SK-N-SH (cell line): ENCODE measurements at regions not wholly inside any gene's neighbourhood (a gene's known extent, or its start where the extent isn't known, plus 50 kb on each side); places are given as distances from the start of the nearest gene placed in this dataset.

Experiments
- CTCF ChIA-PET: fragments of 300-600, 350-600 bp; formaldehyde crosslinking; extraction: SDS; loops from one replicate; lab custom pipeline; 2021; lab: Yijun Ruan, JAX
- POLR2A ChIA-PET: fragments of 350-600 bp; sonication (Branson Sonifier 250); formaldehyde crosslinking; extraction: SDS; loops from one replicate; lab custom pipeline; 2020; ENCODE audit warnings: antibody characterized with exemption, inconsistent platforms; lab: Yijun Ruan, JAX
- DNase-seq: peaks from one replicate; pipeline ENCODE4 v3.0.0; 2012
- H2AFZ ChIP-seq: fragments of 200-600 bp; sonication (generic); 2 replicates; pipeline ENCODE4 v1.8.1; 2016; ENCODE audit warnings: antibody characterized with exemption, mild to moderate bottlenecking, low read depth
- H3F3A ChIP-seq: fragments of 200-600 bp; sonication (generic); replicated peaks from 2 replicates; pipeline ENCODE3; 2016; ENCODE audit warnings: antibody characterized with exemption, mild to moderate bottlenecking; ENCODE audit not compliant: insufficient read depth
- H3K27ac ChIP-seq, 2 experiments: fragments of 200-500 bp in 1 of 2; fragments of 200-600 bp in 1 of 2; sonication (Bioruptor generic) in 1 of 2; sonication (generic), shearing (Covaris generic) in 1 of 2; 2 replicates each; pipeline versions ENCODE4 v1.5.1 to v1.6.1; 2014 to 2016; ENCODE audit warnings: low read depth in 2 of 2, inconsistent platforms in 1 of 2, low read length in 1 of 2, mild to moderate bottlenecking in 1 of 2, mixed read lengths in 1 of 2
- H3K27me3 ChIP-seq: fragments of 200-600 bp; sonication (generic), shearing (Covaris generic); 2 replicates; pipeline ENCODE4 v1.6.1; 2016; ENCODE audit warnings: mixed run types; ENCODE audit not compliant: insufficient read depth
- H3K36me3 ChIP-seq, 2 experiments: fragments of 200-500 bp in 1 of 2; fragments of 200-600 bp in 1 of 2; sonication (Bioruptor generic) in 1 of 2; sonication (generic) in 1 of 2; replicated peaks in 1 of 2; 2 replicates each; pipeline versions ENCODE3 to v1.5.1; 2014 to 2016; ENCODE audit warnings: low read length in 1 of 2, mild to moderate bottlenecking in 1 of 2; ENCODE audit not compliant: insufficient read depth in 2 of 2, control insufficient read depth in 1 of 2
- H3K4me1 ChIP-seq, 2 experiments: fragments of 200-500 bp in 1 of 2; fragments of 200-600 bp in 1 of 2; sonication (Bioruptor generic) in 1 of 2; sonication (generic), shearing (Covaris generic) in 1 of 2; 2 replicates each; pipeline versions ENCODE4 v1.5.1 to v1.6.1; 2014 to 2016; ENCODE audit warnings: low read depth in 1 of 2, low read length in 1 of 2, mixed run types in 1 of 2; ENCODE audit not compliant: insufficient read depth in 2 of 2, control insufficient read depth in 1 of 2
- H3K4me2 ChIP-seq: fragments of 200-600 bp; sonication (generic), shearing (Covaris generic); 2 replicates; pipeline ENCODE4 v1.6.1; 2017; ENCODE audit warnings: mixed run types
- H3K4me3 ChIP-seq, 2 experiments: fragments of 200-500 bp in 1 of 2; fragments of 200-600 bp in 1 of 2; sonication (Bioruptor generic) in 1 of 2; sonication (generic), shearing (Covaris generic) in 1 of 2; 2 replicates each; pipeline versions ENCODE4 v1.5.1 to v1.8.1; 2014 to 2016; ENCODE audit warnings: low read depth in 2 of 2, inconsistent platforms in 1 of 2, low read length in 1 of 2, mild to moderate bottlenecking in 1 of 2, mixed read lengths in 1 of 2, moderate library complexity in 1 of 2
- H3K79me2 ChIP-seq: fragments of 200-600 bp; sonication (generic); 2 replicates; pipeline ENCODE4 v1.8.1; 2017; ENCODE audit warnings: mild to moderate bottlenecking; ENCODE audit not compliant: insufficient read depth
- H3K9ac ChIP-seq: fragments of 200-600 bp; sonication (generic); 2 replicates; pipeline ENCODE4 v1.6.1; 2017; ENCODE audit warnings: mixed run types
- H3K9me2 ChIP-seq: fragments of 200-600 bp; sonication (generic); 2 replicates; pipeline ENCODE4 v1.6.1; 2017; ENCODE audit warnings: mixed run types
- H3K9me3 ChIP-seq: fragments of 200-600 bp; sonication (generic); 2 replicates; pipeline ENCODE4 v1.6.1; 2017; ENCODE audit warnings: mixed run types, mild to moderate bottlenecking, moderate library complexity
- H4K20me1 ChIP-seq: fragments of 200-600 bp; sonication (generic); 2 replicates; pipeline ENCODE4 v1.6.1; 2017; ENCODE audit warnings: mild to moderate bottlenecking, mixed run types; ENCODE audit not compliant: insufficient read depth
- EP300 ChIP-seq, 2 experiments: IDR thresholded peaks; 2 replicates each; pipeline versions ENCODE4 v1.4.0 to v1.6.1; 2012; ENCODE audit warnings: borderline replicate concordance in 1 of 2, low read depth in 1 of 2, low read length in 1 of 2
- EZH2phosphoT487 ChIP-seq: fragments of 200-600 bp; sonication (generic); IDR thresholded peaks from 2 replicates; pipeline ENCODE4 v1.6.1; 2017; ENCODE audit warnings: low read depth, mixed run types, mild to moderate bottlenecking, antibody characterized with exemption, moderate library complexity, borderline replicate concordance
- FOXJ3 ChIP-seq: sonication (generic); formaldehyde crosslinking; IDR thresholded peaks from 2 replicates; pipeline ENCODE4 v1.5.1; 2020; ENCODE audit warnings: mild to moderate bottlenecking, missing genetic modification reagents
- GABPA ChIP-seq: IDR thresholded peaks from 2 replicates; pipeline ENCODE4 v1.4.0; 2012; ENCODE audit warnings: low read depth, mild to moderate bottlenecking
- IRF3 ChIP-seq: fragments of 150-350 bp; IDR thresholded peaks from 2 replicates; pipeline ENCODE4 v1.6.1; 2016; ENCODE audit warnings: mild to moderate bottlenecking, low read depth, low read length
- MXI1 ChIP-seq: IDR thresholded peaks from 2 replicates; pipeline ENCODE4 v1.6.1; 2012; ENCODE audit warnings: mild to moderate bottlenecking, low read depth, low read length, improper control_type of control experiment
- NFIC ChIP-seq: IDR thresholded peaks from 2 replicates; pipeline ENCODE4 v1.4.0; 2012; ENCODE audit warnings: borderline replicate concordance
- NRF1 ChIP-seq: IDR thresholded peaks from 2 replicates; pipeline ENCODE4 v1.6.1; 2012; ENCODE audit warnings: low read depth, mild to moderate bottlenecking, low read length
- RCOR1 ChIP-seq: fragments of 150-350 bp; IDR thresholded peaks from 2 replicates; pipeline ENCODE4 v1.6.1; 2017; ENCODE audit warnings: antibody characterized with exemption, low read length
- SIN3A ChIP-seq: IDR thresholded peaks from 2 replicates; pipeline ENCODE4 v1.6.1; 2012; ENCODE audit warnings: low read depth, mild to moderate bottlenecking, low read length, moderate library complexity, borderline replicate concordance
- TAF1 ChIP-seq: IDR thresholded peaks from 2 replicates; pipeline ENCODE4 v1.6.1; 2012; ENCODE audit warnings: low read depth, mild to moderate bottlenecking, low read length, moderate library complexity, borderline replicate concordance
- TCF12 ChIP-seq: IDR thresholded peaks from 2 replicates; pipeline ENCODE4 v1.4.0; 2012
- USF2 ChIP-seq: fragments of 150-350 bp; IDR thresholded peaks from 2 replicates; pipeline ENCODE4 v1.6.1; 2017; ENCODE audit warnings: antibody characterized with exemption, low read length, low read depth, borderline replicate concordance
- YY1 ChIP-seq: IDR thresholded peaks from 2 replicates; pipeline ENCODE4 v1.4.0; 2012; ENCODE audit warnings: low read depth, mild to moderate bottlenecking
- WGBS: methylation state at CpG from one replicate; pipeline ENCODE4 v1.1.6; 2017; ENCODE audit warnings: low lambda C conversion rate; 5-methylcytosine and 5-hydroxymethylcytosine counted together
- TF ChIP-seq, protein P1 (sequence below): IDR thresholded peaks from 2 replicates; pipeline ENCODE4 v1.4.0; 2012; ENCODE audit warnings: low read depth, borderline replicate concordance
- TF ChIP-seq, protein P2 (sequence below): IDR thresholded peaks from 2 replicates; pipeline ENCODE4; 2012
- TF ChIP-seq, protein P3 (sequence below): fragments of 200-600 bp; sonication (generic); IDR thresholded peaks from 2 replicates; pipeline ENCODE4 v1.6.1; 2017; ENCODE audit warnings: antibody characterized with exemption, mild to moderate bottlenecking, moderate library complexity
- TF ChIP-seq, protein P4 (sequence below): IDR thresholded peaks from 2 replicates; pipeline ENCODE4 v1.4.0; 2012; ENCODE audit warnings: low read depth, borderline replicate concordance

GRCh38 chr18:38587571-38587970, 1022.0 kb upstream of the CELF4 start:
- Histone ChIP-seq H3K9me2 (no peaks in the 10 kb centered on the region), H2AFZ (no peak overlapping the region), H3F3A (no peaks in the 10 kb centered on the region), H3K4me1 (no peaks in the 10 kb centered on the region), H3K27ac (no peak overlapping the region), H3K36me3 (no peaks in the 10 kb centered on the region), H4K20me1 (no peaks in the 10 kb centered on the region), H3K4me3 (no peak overlapping the region), H3K27me3 (no peaks in the 10 kb centered on the region), H3K79me2 (no peaks in the 10 kb centered on the region), H3K4me2 (no peak overlapping the region), H3K9ac (no peak overlapping the region), H3K9me3 (no peaks in the 10 kb centered on the region; the same call in 1 of the 2 replicates)
- ChIA-PET POLR2A (no interaction called here), CTCF (no interaction called here)
- TF ChIP-seq USF2 (no peak), FOXJ3 (no peak), YY1 (no peak), NFIC (no peak), RCOR1 (no peak), GABPA (no peak), IRF3 (no peak), EZH2phosphoT487 (no peak), TCF12 (no peak), EP300 (IDR thresholded peaks at IDR 0.05; ENCODE audit: borderline replicate concordance in 1 of 2, low read depth in 1 of 2, low read length in 1 of 2) (no peak), MXI1 (no peak), TAF1 (no peak), SIN3A (no peak), NRF1 (no peak)
- TF ChIP-seq, protein P1, sequence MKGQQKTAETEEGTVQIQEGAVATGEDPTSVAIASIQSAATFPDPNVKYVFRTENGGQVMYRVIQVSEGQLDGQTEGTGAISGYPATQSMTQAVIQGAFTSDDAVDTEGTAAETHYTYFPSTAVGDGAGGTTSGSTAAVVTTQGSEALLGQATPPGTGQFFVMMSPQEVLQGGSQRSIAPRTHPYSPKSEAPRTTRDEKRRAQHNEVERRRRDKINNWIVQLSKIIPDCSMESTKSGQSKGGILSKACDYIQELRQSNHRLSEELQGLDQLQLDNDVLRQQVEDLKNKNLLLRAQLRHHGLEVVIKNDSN, result no peak
- TF ChIP-seq, protein P2, sequence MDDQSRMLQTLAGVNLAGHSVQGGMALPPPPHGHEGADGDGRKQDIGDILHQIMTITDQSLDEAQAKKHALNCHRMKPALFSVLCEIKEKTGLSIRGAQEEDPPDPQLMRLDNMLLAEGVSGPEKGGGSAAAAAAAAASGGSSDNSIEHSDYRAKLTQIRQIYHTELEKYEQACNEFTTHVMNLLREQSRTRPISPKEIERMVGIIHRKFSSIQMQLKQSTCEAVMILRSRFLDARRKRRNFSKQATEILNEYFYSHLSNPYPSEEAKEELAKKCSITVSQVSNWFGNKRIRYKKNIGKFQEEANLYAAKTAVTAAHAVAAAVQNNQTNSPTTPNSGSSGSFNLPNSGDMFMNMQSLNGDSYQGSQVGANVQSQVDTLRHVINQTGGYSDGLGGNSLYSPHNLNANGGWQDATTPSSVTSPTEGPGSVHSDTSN, result no peak
- TF ChIP-seq, protein P3, sequence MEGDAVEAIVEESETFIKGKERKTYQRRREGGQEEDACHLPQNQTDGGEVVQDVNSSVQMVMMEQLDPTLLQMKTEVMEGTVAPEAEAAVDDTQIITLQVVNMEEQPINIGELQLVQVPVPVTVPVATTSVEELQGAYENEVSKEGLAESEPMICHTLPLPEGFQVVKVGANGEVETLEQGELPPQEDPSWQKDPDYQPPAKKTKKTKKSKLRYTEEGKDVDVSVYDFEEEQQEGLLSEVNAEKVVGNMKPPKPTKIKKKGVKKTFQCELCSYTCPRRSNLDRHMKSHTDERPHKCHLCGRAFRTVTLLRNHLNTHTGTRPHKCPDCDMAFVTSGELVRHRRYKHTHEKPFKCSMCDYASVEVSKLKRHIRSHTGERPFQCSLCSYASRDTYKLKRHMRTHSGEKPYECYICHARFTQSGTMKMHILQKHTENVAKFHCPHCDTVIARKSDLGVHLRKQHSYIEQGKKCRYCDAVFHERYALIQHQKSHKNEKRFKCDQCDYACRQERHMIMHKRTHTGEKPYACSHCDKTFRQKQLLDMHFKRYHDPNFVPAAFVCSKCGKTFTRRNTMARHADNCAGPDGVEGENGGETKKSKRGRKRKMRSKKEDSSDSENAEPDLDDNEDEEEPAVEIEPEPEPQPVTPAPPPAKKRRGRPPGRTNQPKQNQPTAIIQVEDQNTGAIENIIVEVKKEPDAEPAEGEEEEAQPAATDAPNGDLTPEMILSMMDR, result no peak
- TF ChIP-seq, protein P4, sequence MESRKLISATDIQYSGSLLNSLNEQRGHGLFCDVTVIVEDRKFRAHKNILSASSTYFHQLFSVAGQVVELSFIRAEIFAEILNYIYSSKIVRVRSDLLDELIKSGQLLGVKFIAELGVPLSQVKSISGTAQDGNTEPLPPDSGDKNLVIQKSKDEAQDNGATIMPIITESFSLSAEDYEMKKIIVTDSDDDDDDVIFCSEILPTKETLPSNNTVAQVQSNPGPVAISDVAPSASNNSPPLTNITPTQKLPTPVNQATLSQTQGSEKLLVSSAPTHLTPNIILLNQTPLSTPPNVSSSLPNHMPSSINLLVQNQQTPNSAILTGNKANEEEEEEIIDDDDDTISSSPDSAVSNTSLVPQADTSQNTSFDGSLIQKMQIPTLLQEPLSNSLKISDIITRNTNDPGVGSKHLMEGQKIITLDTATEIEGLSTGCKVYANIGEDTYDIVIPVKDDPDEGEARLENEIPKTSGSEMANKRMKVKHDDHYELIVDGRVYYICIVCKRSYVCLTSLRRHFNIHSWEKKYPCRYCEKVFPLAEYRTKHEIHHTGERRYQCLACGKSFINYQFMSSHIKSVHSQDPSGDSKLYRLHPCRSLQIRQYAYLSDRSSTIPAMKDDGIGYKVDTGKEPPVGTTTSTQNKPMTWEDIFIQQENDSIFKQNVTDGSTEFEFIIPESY, result no peak
- 25% methylated on average over 1 of the region's 1 CpG for WGBS
- no peak for DNase-seq
